ENCODE measurements at regions not wholly inside any gene's neighbourhood (a gene's known extent, or its start where the extent isn't known, plus 50 kb on each side); places are given as distances from the start of the nearest gene placed in this dataset.
"Not testable (repeated sequence)": the region's sequence is repeated elsewhere in the genome, so short reads cannot be mapped to it uniquely, and the experiment has no call there.

DNA sequence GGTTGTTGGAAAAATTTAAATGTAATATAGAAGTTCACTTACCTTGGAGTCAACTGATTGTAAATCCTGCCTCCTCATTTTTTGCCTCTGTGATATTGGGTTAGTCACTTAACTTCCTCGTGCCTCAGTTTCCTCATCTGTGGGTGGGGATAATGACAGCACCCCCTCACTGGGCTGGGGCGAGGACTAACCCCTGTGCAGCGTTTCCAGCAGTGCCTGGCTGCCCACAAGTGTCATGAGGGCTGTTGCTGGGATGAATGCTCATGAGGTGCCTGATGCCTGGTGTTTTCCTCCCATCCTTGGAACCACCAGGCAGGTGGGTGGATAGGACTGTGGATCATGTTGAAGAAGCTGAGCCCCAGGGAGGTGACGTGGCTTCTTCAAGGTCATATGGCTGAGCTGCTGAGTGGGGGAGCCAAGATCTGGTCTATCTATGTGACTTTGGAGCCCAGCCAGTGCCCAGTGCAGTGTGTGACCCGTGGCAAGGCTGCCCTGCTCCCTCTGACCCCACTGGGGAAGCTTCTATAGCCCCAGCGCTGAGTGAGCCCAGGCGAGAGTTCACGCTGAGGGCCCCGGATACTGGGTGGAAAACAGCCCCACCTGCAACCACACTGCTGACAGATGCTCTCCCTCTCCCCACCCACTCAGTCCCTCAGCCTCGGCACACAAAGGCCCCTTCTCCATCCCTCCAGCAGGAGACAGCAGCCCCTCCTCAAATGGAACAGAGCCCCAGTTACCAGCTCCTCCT lies 446.0 kb downstream of the PTPRU start:
- DNase-seq, result no peak

DNA sequence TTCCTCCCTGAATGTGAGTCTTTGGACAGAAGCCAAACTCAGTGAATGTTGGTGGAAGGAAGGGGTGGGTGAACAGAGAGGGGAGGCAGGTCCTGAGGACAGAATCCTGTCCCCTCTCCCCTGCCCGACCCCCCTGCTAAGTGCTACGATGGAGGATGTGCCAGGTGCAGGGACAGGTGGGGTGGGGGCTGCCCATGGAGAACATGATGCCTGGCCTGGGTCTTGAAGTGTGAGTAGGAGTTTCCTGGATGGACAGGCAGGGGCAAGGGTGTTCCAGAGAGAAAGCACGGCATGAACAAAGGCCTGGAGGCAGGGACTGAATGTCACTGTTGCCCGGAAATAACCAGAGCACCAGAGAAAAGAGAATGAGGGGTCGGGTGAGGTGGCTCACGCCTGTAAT lies 445.1 kb downstream of the PTPRU start:
- not testable (repeated sequence) for DNase-seq

DNA sequence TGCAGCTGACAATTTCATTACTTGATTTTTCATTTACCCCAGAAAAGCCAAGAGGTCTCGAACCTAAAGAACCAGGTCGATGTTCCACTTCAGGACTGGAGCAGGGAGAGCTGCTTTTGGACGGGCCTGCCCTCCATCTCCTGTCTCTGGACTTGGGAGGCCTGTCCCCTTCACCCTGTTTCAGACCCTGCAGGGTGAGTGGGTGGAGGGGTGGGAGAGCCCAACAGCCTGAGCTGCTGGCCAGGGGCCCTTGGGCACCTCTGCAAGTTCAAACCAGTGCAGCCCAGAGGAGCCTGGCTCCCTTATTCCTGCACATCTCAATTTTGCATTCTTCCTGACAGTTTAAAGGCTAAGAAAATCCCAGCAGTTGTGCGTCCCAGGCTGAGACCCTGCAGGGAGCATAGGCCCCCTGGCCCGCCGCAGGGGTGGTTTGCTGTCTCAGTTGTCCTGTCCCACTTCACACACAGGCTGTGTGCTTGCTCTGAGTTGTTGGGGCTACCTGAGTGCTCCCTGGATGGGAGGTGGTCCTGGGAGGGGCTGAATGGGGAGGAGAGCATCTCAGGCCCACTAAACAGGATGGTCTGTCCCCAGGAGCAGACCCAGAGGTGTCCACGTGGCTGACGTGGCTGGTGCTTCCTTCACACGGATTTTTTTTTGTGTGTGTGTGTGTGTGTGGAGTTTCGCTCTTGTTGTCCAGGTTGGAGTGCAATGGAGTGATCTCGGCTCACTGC lies 443.7 kb downstream of the PTPRU start:
- no peak for DNase-seq

DNA sequence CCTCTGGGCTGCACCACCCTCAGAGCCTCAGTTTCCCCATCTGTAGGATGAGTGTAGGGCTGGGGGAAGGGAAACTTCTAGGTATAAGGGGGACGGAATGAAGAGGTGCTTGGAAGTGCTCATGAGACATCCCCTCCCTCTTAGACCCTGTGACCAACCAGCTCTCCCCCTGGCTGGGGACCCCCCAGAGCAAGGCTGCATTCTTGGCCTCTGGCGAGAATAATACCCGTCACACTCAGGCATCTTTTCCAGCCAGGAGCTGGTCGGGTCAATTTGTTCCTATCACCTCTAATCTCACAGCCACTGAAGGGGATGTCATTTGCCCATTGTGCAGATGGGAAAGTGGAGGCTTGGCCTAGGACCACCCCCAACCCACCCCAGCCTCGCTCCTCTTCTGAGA lies 443.0 kb downstream of the PTPRU start:
- DNase-seq, result no peak

DNA sequence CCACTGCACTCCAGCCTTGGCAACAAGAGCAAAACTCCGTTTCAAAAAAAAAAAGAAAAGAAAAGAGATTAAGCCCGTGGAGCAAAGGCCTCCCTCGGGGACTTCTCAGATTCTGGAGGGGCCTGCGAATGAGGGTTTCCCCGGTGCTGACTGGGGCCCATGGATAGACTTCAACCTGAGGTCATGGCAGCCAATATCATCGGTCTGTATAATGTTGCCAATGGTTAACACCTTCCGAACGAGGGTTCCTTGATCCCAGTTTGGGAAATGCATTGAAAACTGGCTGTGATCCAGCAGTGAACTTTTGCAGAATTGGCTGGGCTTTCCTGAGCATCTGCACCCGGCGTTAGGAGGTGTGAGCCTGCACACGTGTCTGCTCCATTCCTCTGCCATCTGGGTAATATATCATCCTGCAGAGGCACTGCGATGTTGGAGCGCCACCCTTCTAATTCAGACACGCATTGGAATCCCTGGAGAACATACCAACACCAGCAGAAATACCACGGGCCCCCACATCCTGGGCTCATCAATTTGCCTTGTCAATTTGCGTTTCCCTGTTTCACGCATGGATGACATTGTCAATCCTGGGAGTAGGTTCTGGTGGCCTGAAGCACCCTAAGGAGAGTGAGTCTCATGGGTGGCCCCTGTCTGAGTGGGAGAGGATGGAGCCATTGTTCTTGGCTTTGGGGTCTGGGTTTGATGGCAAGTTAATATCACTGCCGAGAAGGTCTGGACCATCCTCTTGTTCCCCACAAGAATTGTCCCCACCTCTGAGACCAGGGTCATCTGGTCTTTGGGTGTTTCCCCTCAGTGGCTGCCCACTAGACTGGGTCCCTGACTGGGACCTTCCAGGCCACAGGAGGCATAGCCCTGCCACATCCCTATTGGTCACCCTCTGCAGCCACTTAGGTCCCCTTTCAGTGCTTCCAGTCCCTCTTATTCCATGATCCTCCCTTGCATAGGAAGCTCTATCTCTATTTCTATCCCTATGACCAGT lies 441.0 kb downstream of the PTPRU start:
- DNase-seq, result no peak

DNA sequence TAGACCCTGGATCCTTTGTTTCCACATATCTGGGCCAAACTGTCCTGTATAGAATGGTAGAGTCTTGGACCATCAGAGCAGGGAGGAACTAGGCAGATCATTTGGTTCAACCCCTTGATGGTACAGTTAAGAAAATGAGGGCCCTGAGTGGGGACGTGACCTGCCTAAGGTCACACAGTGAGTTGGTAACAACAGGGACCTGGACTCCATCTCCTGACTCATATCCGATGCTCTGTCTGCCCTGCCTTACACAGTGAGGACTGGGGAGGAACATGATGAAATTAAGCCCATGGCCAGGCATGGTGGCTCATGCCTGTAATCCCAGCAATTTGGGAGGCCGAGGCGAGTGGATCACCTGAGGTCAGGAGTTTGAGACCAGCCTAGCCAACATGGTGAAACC lies 440.2 kb downstream of the PTPRU start:
- DNase-seq, result no peak

DNA sequence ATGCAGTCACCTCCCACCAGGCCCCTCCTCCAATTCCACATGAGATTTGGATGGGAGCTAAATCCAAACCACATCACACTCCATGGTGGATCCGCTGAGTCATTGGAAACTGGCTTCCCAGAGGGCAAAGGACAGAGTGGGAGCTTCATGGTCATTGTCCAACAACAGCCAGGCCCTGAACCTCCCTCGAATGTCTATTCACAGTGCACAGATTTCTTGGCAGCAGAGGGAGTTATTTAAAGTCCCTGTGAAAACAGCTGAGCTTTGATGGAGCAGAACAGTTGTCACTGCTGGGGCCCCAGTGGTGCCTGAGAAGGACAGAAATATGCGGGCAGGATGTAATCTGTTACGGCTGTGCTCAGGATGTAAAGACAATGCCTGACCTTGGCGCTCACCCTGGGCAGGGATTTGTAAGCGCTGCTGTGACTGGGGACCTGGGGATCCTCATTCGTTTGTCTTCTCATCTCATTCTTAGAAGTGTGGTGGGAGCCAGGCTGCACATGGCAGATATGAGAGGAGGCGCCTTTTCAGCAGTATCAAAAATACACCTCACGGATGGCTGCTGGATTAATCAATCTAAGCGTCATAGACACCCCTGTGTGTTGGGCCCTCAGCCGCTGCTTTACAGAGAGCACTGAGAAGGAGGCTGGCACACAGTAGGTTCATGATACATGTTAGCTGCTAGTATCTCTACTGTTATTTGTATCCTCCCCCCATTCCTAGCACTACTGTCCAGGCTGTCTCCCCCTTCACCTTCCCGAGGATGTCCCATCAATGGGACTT lies 439.4 kb downstream of the PTPRU start:
- no peak for DNase-seq

DNA sequence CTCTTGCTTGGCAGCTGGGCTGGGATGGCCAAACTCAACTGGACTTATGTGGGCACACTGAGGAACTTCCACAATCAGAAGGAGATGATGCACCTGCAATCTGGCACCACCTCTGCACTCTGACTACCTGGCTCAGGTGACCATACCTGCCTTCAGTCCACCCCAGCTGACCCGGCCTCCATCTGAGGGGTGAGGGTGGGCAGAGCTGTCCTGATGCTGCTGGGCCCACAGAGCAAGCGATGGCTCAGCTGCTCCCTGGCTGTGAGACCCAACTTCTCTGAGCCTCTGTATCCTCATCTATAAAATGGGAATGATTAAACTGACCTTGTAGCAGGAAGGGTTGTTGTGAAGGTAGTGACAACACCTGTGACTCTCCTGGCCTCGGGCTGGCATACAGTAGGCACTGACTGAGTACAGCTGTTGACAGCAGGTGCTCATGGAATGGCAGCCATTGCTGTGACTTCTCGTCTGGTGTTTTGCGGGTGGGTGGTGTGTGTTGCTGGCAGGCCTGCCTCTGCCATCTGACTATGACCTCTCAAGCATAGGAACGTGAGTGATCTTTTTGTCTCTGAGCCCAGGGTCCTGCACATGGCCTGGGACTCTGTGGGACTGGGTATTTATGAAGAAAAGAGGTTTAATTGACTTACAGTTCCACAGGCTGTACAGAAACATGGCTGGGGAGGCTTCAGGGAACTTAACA lies 438.5 kb downstream of the PTPRU start:
- no peak for DNase-seq

DNA sequence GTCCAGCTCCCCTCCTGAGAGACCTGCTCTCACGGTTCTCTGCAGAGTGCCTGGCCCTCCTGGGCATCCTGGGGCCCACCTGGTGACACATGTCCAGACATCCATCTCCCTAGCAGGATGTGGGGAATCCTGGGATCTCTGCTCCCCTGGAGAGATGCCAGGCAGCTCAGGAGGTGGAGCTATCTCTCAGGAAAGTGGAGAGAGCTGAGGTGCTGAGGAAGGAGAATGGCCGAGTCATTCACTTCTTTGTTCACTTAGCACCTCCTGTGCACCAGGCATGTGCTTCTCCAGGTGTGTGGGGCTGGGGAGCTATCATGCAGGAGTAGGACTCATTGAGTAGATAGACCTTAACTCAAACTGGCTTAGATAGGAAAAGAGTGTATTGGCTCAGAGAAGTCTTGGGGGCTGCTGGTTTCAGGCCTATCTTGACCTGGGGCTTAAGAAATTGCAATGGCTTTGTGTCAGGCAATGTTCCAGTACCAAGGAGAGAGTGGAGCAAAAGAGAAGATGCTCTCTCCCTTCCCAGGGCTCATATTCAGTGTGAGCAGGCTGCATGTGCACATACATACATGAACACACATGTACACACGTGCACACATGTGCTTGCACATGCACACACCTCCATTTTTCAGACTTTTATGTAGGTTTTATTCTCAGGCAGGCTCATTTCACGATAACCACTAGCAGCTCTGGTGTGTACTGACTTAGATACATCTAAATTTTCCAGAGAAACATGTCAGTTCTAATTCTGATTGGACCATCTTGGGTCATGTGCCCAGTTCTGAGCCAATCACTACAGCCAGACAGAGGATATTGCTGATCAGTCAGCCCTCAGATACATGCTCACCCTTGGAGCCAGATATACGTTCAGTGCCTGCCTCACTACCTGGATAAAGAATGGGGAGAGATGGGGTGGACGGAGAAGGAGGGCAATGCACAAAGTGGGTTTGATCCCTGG lies 437.6 kb downstream of the PTPRU start:
- DNase-seq, result no peak

DNA sequence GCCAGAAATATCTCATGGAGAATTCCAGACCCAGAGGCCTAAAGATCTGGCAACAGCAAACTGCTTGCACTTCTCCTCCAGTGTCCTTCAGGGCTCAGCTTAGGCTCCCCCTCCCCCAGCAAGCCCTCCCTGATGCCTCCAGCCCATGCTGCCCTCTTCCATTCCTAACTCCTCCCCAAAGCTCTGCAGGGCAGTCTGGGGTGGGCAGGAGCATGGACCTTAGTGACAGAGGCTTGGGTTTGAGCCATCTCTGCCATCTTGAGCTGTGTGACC lies 436.8 kb downstream of the PTPRU start:
- DNase-seq, result no peak

DNA sequence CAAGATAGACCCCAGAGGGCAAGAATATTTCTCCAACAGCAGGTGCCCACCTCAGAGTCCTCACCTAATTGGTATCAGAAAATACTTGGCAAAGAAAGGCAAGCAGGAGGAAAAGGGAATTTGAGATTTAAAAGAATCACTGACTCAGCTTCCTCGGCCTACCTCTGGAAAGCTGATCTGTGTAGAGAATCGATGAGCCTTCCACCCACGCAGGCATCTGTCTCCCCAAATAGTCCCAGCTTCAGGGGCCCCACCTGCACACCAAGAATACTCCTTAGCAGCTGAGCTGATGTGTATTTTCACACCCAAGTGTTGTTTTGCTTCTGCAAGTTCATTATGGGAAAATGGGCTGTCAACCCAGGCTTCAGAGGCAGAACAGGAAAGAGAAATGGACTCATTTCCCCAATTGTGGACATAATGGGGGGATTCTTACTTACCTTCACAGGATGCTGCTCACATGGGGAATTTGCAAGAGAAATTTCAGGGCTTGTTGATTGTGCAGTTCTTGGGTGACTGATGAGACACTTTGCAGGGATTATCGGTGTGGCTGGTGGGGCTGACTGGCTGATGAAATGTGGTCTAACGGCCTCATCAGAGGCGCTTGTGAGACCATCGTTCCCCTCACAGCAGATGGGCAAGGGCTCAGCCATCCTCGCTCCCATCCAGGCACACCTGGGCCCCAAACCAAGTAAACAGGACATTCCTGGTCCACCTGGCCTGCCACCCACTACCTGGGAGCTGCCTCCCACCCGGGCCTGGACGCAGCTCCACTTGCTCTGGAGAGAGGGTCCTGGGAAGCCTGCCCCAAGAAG lies 436.3 kb downstream of the PTPRU start:
- DNase-seq, result no peak

DNA sequence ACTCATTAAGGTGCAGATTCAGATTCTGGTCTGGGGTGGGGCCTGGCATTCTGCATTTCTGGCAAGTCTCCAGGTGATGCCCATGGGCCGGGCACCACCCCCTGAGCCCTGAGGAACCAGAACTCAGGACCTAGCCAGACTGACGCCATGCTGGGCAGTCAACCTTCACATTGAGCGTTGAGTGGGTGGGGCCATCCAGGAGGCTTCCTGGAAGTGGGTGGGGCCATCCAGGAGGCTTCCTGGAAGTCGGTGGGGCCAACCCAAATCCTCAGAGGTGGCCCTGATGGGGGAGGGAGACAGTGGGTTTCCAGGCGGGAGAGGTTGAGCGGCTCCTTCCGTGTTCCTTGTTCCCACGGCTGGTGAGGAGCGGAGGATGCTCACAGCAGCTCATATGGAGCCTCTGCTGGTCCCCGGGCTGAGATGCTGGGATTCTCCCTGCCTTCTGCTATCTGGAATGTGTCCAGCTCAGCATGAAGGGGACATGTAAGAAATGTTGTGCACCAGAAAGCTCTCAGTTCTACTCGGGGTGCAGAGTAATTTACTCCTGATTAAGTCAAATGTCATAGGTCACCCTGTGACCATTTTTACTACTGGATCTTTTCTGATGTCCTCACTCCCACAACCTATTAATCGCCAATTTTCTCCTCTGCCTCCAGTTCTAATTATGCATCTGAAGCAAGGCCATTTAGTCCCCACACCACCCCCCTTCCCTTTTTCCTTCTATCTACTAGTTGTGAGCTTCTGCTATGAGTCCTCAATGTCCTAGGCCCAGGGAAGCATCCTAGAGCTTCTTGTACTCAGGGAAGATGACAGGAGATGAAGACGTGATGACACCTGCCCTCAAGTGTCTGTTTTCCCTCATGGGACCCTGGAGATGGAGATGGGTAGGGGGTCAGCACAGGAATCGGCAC lies 435.4 kb downstream of the PTPRU start:
- DNase-seq, result no peak

DNA sequence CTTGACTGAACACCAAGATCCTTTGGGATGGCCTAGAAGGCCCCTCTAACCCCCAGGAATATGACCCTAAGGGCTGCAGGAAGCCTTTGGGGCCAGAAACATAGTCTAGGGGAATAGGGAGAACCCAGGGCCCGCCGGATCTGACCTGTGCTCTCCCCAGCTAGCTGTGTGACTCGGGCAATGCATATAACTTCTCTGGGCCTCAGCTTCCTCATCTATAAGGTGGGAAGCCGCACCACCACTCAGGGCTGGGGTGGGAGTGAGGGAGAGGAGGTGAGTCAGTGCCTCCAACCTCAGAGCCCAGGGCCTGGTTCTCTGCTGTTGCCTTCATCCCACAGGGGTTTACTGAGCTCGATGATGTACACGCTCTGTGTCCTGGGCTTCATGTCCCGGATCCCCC lies 434.4 kb downstream of the PTPRU start:
- DNase-seq, result no peak

DNA sequence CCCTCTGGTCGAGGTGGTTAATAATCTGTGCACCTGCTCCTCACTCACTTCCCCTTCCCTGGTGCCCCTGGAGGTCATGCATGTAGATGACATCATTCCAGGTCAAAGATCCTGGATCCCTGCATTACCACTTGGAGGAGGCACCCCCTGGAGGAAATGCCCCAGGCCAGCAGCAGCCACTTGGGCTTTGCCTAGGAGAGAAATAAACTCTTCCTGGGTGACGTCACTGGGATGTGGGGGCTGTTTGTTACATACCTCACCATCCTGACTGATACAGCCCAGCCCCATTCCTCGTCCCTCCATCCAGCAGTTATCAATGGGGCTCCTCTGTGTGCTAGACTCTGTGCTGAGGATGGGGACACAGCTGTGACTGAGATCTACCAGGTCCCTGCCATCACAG lies 433.6 kb downstream of the PTPRU start:
- no peak for DNase-seq

DNA sequence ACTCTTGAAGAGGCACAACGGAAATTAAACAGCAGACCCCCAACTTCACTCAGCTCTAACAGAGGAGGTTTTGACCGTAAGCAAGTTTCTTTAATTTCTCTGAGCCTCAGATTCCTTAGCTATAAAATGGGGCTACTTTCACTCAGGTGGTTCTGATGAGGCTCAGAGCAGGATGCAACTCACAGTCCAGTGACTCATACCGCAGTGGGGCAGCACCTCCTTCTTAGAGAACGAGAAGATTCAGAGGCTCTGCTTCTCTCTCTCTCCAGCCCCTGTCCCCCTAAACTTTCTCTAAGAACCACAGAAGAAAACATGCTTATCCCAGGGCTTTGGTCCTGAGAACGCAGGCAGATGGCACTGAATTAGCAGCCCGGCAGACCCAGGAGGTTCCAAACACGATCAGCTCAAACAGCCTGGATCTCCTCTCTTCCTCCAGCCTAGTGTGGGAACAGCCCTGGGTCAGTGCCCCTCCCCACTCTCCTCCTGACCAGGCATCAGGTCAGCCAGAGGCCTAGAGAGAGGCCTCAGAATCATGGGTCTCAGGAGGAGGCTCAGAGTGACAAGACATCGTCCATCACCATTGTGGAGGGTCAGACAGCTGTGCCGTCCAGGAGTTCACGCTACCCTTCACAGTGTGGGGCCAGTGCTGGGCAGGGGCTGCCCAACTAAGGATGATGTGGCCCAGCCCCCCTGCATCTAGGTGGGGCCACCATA lies 433.0 kb downstream of the PTPRU start:
- DNase-seq, result no peak

DNA sequence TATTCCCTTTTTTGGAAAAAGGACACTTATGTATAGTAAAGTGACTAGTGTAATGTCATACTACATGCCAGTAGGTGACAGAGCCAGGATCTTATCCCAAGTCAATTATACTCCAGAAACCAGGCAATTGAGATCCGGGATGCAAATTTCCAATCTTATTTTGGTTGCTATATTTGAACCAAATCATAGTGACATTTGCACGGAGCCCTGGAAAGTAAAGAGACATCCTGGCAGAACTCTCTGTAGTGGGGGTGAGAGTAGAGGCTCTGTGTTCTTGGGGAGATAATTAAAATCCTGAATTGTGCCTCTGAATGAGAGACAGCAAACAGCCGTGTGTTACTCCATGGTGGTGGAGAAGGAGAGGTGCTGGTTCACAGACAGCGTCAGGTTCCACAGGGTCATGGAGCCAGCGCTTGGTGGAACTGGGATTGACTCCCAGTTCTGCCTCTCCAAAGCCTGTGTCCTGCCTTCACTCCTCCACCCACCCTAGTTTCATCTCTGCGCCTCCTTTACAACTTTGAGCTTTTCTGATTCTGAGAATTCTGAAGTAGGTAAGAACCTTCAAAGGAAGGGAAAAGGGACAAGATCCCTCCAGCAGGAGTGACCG lies 432.3 kb downstream of the PTPRU start:
- no peak for DNase-seq

DNA sequence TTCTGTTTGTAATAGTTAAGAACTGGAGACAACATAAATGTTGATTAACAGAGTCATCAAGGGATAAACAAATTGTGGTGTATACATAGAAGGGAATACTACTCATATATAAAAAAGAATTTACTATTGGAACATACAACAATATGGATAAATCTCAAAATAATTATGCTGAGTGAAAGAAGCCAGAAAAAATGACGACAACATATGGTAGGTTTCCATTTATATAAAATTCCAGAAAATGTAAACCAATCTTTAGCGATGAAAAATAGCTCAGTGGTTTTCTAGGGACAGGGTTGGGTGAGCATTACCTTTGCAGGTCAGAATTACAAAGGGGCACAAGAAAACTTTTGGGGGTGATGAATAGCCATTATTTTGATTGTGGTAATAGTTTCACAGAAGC lies 431.6 kb downstream of the PTPRU start:
- DNase-seq, result no peak

DNA sequence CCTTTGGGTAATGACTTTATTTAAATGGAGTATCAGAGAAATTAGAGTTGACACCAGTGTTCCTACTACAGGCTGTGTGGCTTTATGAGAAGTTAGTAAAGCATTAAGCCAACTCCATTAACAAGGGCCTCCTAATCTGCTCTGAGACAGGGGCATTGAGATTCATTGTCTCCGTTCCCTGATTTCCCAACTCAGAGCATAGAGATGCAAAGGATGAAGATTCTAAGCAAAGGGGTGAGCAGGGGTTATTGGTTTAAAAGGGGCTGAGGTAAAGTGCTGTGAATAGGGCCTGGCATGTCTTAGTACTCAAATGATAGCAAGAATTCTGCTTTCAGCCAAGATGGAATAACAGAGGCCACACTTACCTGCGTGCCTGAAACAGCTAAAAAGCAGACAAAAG lies 428.4 kb downstream of the PTPRU start:
- DNase-seq, result no peak

Measured in EL (cell line).